Bronchial epithelial cell (primary cell): ENCODE measurements at regions not wholly inside any gene's neighbourhood (a gene's known extent, or its start where the extent isn't known, plus 50 kb on each side); places are given as distances from the start of the nearest gene placed in this dataset.

Experiments used
- DNase-seq: peaks from one replicate; pipeline ENCODE4 v3.0.0-alpha.2; 2010; ENCODE audit warnings: low read depth
- FAIRE-seq: peaks from 2 replicates; lab custom pipeline; 2011; peaks lifted over from hg19 to GRCh38; lab: Jason Lieb, UNC
- H3K27me3 ChIP-seq: 2 replicates; pipeline ENCODE4 v1.5.1; 2011; ENCODE audit warnings: low read length; ENCODE audit not compliant: control insufficient read depth, insufficient read depth
- H3K36me3 ChIP-seq: 2 replicates; pipeline ENCODE4 v1.5.1; 2011; ENCODE audit warnings: low read length; ENCODE audit not compliant: control insufficient read depth, insufficient read depth
- H3K4me3 ChIP-seq: 2 replicates; pipeline ENCODE4 v1.5.1; 2011; ENCODE audit warnings: mild to moderate bottlenecking, low read depth, low read length, control low read depth
- CTCF ChIP-seq: IDR thresholded peaks from 2 replicates; pipeline ENCODE4 v1.5.1; 2011; ENCODE audit warnings: mild to moderate bottlenecking, moderate library complexity, low read length, control low read depth, inconsistent platforms; ENCODE audit not compliant: insufficient read depth, severe bottlenecking

- H3K27me3 ChIP-seq = no peaks in the 10 kb centered on the region
- no peak for TF ChIP-seq CTCF
- FAIRE-seq (no peak), DNase-seq (no peak)
- no peaks in the 10 kb centered on the region for H3K36me3 ChIP-seq
- H3K4me3 ChIP-seq = no peak overlapping the region
Measured at GRCh38 chr14:98227727-98228111, 1044.3 kb downstream of the BCL11B start.

GRCh38 chr14:98229656-98230366, 1042.2 kb downstream of the BCL11B start:
- TF ChIP-seq CTCF = no peak
- no peaks in the 10 kb centered on the region for H3K36me3 ChIP-seq
- no peaks in the 10 kb centered on the region for H3K27me3 ChIP-seq
- FAIRE-seq (no peak), DNase-seq (no peak)
- no peak overlapping the region for H3K4me3 ChIP-seq

GRCh38 chr14:98230411-98230810, 1041.6 kb downstream of the BCL11B start:
- H3K4me3 ChIP-seq = no peak overlapping the region
- no peak for FAIRE-seq
- no peaks in the 10 kb centered on the region for H3K27me3 ChIP-seq
- TF ChIP-seq CTCF = no peak
- no peaks in the 10 kb centered on the region for H3K36me3 ChIP-seq
- DNase-seq = no peak

DNA sequence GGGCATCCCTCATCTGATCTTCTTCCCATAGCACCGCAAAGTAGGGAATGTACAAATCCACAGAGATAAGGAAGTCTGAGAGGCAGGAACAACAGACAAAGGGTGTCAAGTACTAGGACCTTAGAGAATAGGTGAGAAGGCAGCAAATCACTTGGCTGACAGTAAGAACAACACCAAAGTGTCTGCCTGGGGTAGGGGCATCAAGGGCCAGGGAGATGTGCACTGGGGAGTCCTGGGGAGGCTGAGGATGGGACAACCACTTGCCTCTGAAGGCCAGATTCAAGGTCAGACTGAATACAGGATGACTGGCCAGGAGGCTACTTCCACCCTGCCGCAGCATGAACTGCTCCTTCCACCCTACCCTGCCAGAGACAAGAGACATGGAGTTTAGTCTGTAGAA, 1040.8 kb downstream of the BCL11B start:
- Histone ChIP-seq H3K4me3 (no peak overlapping the region), H3K36me3 (no peaks in the 10 kb centered on the region), H3K27me3 (no peaks in the 10 kb centered on the region)
- FAIRE-seq (peak; percentile 79), DNase-seq (no peak)
- no peak for TF ChIP-seq CTCF

DNA sequence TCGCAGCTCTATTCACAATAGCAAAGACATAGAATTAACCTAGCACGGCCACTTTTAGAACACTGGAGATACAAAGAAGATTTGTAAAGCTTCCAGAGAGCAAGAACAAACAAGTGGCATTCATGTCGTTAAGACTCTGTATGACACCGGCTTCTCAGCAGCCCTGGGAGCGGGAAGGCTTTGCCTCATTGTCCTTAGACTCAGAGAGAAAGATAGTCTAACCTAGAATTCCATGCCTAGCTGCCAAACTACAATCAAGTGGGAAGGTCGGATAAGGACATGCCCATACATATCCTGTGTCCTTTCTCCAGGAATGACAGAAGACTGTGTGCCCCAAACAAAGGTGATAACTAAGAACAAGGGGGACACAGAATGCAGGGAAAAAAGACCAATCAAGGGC, 1038.3 kb downstream of the BCL11B start:
- DNase-seq = peak; percentile 69
- no peak for TF ChIP-seq CTCF
- no peak overlapping the region for H3K4me3 ChIP-seq

DNA sequence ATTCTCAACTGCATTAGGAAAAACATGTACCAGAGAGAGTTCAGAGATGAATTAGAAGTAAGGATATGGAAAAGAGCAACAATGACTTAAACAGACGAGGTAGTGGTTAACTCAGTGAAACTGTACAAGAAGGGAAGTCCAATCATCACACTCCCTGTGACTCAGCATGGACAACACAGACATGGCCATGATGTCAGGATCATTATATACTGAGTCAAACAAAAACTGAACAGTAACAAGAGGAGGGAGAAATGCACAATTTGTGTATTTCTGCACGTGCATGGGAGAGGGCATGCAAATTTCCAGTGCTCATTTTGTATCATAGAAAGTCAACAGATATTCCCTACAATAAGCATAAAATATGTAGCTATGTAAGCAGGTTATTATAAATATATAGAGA, 1037.8 kb downstream of the BCL11B start:
- no peaks in the 10 kb centered on the region for H3K27me3 ChIP-seq
- peak; percentile 94 for DNase-seq
- no peak for FAIRE-seq
- no peaks in the 10 kb centered on the region for H3K36me3 ChIP-seq
- no peak for TF ChIP-seq CTCF
- H3K4me3 ChIP-seq = no peak overlapping the region

More for the DNA sequence above, 1038.3 kb downstream of the BCL11B start:
- Histone ChIP-seq H3K27me3 (no peaks in the 10 kb centered on the region), H3K36me3 (no peaks in the 10 kb centered on the region)
- FAIRE-seq = no peak
